A673 (cell line): ENCODE measurements at regions not wholly inside any gene's neighbourhood (a gene's known extent, or its start where the extent isn't known, plus 50 kb on each side); places are given as distances from the start of the nearest gene placed in this dataset.
A peak's percentile ranks its signal among the peaks of the same experiment; 100 is the strongest.
"Not testable (repeated sequence)": the region's sequence is repeated elsewhere in the genome, so short reads cannot be mapped to it uniquely, and the experiment has no call there.

ENCODE experiments used
- BruUV-seq: library from RNA; stranded (reverse); fragments of 400-500 nt; replicated peaks from 2 replicates; lab custom pipeline; 2021; lab: Mats Ljungman, UMichigan
- CTCF ChIA-PET: fragments of 300-600 bp; sonication (Branson Sonifier 250); formaldehyde crosslinking; loops from one replicate; lab custom pipeline; 2022; ENCODE audit warnings: antibody characterized with exemption; lab: Charles Lee
- POLR2A ChIA-PET: fragments of 300-600 bp; sonication (Branson Sonifier 250); formaldehyde crosslinking; loops from one replicate; lab custom pipeline; 2022; ENCODE audit warnings: antibody characterized with exemption; ENCODE audit not compliant: low non-redundant PET; lab: Charles Lee
- DNase-seq: peaks from one replicate; pipeline ENCODE4 v3.0.0-alpha.2; 2015; ENCODE audit warnings: low spot score
- H3K27ac ChIP-seq: fragments of 200-600 bp; sonication (generic); 2 replicates; pipeline ENCODE4 v1.5.1; 2016; ENCODE audit warnings: mixed run types, low read depth, mild to moderate bottlenecking, mixed read lengths, antibody characterized with exemption, low read length; ENCODE audit not compliant: poor library complexity, severe bottlenecking
- H3K27me3 ChIP-seq: fragments of 200-600 bp; sonication (generic); replicated peaks from 2 replicates; pipeline ENCODE4 v1.6.1; 2017; ENCODE audit warnings: mixed run types, low read depth, mild to moderate bottlenecking, mixed read lengths, antibody characterized with exemption, low read length; ENCODE audit not compliant: insufficient read depth, poor library complexity
- H3K36me3 ChIP-seq: fragments of 200-600 bp; sonication (generic); 2 replicates; pipeline ENCODE4 v1.6.1; 2016; ENCODE audit warnings: mixed run types, mild to moderate bottlenecking, mixed read lengths, antibody characterized with exemption, low read length; ENCODE audit not compliant: insufficient read depth, poor library complexity, severe bottlenecking
- H3K4me1 ChIP-seq: fragments of 200-600 bp; sonication (generic); 2 replicates; pipeline ENCODE4 v1.6.1; 2017; ENCODE audit warnings: mixed run types, mild to moderate bottlenecking, mixed read lengths, antibody characterized with exemption, low read length; ENCODE audit not compliant: insufficient read depth, poor library complexity, severe bottlenecking
- H3K4me3 ChIP-seq: fragments of 200-600 bp; sonication (generic); 2 replicates; pipeline ENCODE4 v1.5.1; 2016; ENCODE audit warnings: low read depth, mixed run types, mild to moderate bottlenecking, mixed read lengths, low read length; ENCODE audit not compliant: poor library complexity, severe bottlenecking
- H3K9me3 ChIP-seq: fragments of 200-600 bp; sonication (generic); 2 replicates; pipeline ENCODE4 v1.6.1; 2016; ENCODE audit warnings: mixed run types, low read depth, mild to moderate bottlenecking, mixed read lengths, antibody characterized with exemption, low read length; ENCODE audit not compliant: poor library complexity, severe bottlenecking
- CTCF ChIP-seq: fragments of 300-800, 200-600 bp; sonication (generic); conservative IDR thresholded peaks from 2 replicates; pipeline ENCODE4 v1.5.1; 2017; ENCODE audit warnings: low read depth, mild to moderate bottlenecking, antibody characterized with exemption, low read length, moderate library complexity, mixed read lengths
- EZH2 ChIP-seq: fragments of 200-600 bp; sonication (generic); IDR thresholded peaks from 2 replicates; pipeline ENCODE4 v1.6.1; 2017; ENCODE audit warnings: borderline replicate concordance, low read depth, mild to moderate bottlenecking, mixed read lengths, antibody characterized with exemption, low read length; ENCODE audit not compliant: poor library complexity, severe bottlenecking
- intact Hi-C: fragments of 100-400 bp; cut with micrococcal nuclease; formaldehyde crosslinking; loops from one replicate; pipeline ENCODE4 v1.10.0; 2022; ENCODE audit not compliant: unreplicated experiment

- not testable (repeated sequence) for DNase-seq
Measured at GRCh38 chr7:29703830-29704229, 102.5 kb upstream of the WIPF3 start.

GRCh38 chr7:29709002-29709401 is 97.3 kb upstream of the WIPF3 start:
- H3K4me3 ChIP-seq, H3K36me3 ChIP-seq, H3K27me3 ChIP-seq, H3K9me3 ChIP-seq, H3K27ac ChIP-seq, intact Hi-C loops, DNase-seq, H3K4me1 ChIP-seq, BruUV-seq, CTCF ChIA-PET: not testable (repeated sequence)
- POLR2A ChIA-PET = interaction anchor here (0.5 kb wide), 1 partner anchor 298 kb away, joined by 7 read pairs; no protein-coding TSS in a partner anchor

More at GRCh38 chr7:29703830-29704229, 102.5 kb upstream of the WIPF3 start:
- CTCF ChIA-PET, H3K4me1 ChIP-seq, intact Hi-C loops, H3K4me3 ChIP-seq, BruUV-seq, H3K36me3 ChIP-seq, H3K27me3 ChIP-seq, POLR2A ChIA-PET, H3K9me3 ChIP-seq, H3K27ac ChIP-seq: not testable (repeated sequence)

GRCh38 chr7:29723127-29723526 is 83.2 kb upstream of the WIPF3 start:
- H3K27me3 ChIP-seq, H3K9me3 ChIP-seq, intact Hi-C loops, BruUV-seq, H3K4me1 ChIP-seq, H3K36me3 ChIP-seq, H3K27ac ChIP-seq, H3K4me3 ChIP-seq, POLR2A ChIA-PET, DNase-seq: not testable (repeated sequence)
- CTCF ChIA-PET = interaction anchor here (0.7 kb wide), 1 partner anchor 134 kb away, joined by 3 read pairs; no protein-coding TSS in a partner anchor

- POLR2A ChIA-PET = no interaction called here
- no peaks in the 10 kb centered on the region for H3K36me3 ChIP-seq
- no peaks in the 10 kb centered on the region for H3K27me3 ChIP-seq
- no peak overlapping the region for H3K4me3 ChIP-seq
- no peaks in the 10 kb centered on the region for H3K9me3 ChIP-seq
- DNase-seq = no peak
- CTCF ChIA-PET = no interaction called here
- no peak for TF ChIP-seq EZH2
- TF ChIP-seq CTCF = no peak
- BruUV-seq = no TSS peak
- intact Hi-C loops = no loop called here
- no peak overlapping the region for H3K27ac ChIP-seq
- H3K4me1 ChIP-seq = no peaks in the 10 kb centered on the region
Measured at GRCh38 chr7:29723599-29723998, 82.7 kb upstream of the WIPF3 start.

GRCh38 chr7:29729534-29730165 is 76.7 kb upstream of the WIPF3 start:
- CTCF ChIA-PET, H3K4me1 ChIP-seq, H3K27ac ChIP-seq, H3K4me3 ChIP-seq, POLR2A ChIA-PET, intact Hi-C loops, H3K36me3 ChIP-seq, H3K27me3 ChIP-seq, H3K9me3 ChIP-seq, BruUV-seq: not testable (repeated sequence)
- DNase-seq = peak; percentile 46
